Activated T-cell treated with anti-CD3 and anti-CD28 coated beads, Interleukin-2, amount 50 U/mL, for 1 hour (primary cell): ENCODE measurements at regions not wholly inside any gene's neighbourhood (a gene's known extent, or its start where the extent isn't known, plus 50 kb on each side); places are given as distances from the start of the nearest gene placed in this dataset.
"Not testable (repeated sequence)": the region's sequence is repeated elsewhere in the genome, so short reads cannot be mapped to it uniquely, and the experiment has no call there.

Experiments
- DNase-seq: peaks from one replicate; pipeline ENCODE4 v3.0.0-alpha.2; 2020

- DNase-seq, result no peak
Measured at GRCh38 chr13:79966059-79966458, 374.9 kb downstream of the SPRY2 start.

- no peak for DNase-seq
Measured at GRCh38 chr13:79946556-79946955, 394.4 kb downstream of the SPRY2 start.

- no peak for DNase-seq
Measured at GRCh38 chr13:79943346-79944023, 397.4 kb downstream of the SPRY2 start.

- no peak for DNase-seq
Measured at GRCh38 chr13:79941752-79942151, 399.2 kb downstream of the SPRY2 start.

- DNase-seq, result no peak
Measured at GRCh38 chr13:79939689-79940088, 401.2 kb downstream of the SPRY2 start.

- DNase-seq, result no peak
Measured at GRCh38 chr13:79937771-79938216, 403.1 kb downstream of the SPRY2 start.

- no peak for DNase-seq
Measured at GRCh38 chr13:79937311-79937710, 403.6 kb downstream of the SPRY2 start.

GRCh38 chr13:79936368-79937136 is 404.4 kb downstream of the SPRY2 start:
- DNase-seq, result no peak

- DNase-seq, result no peak
Measured at GRCh38 chr13:79935121-79935520, 405.8 kb downstream of the SPRY2 start.

- no peak for DNase-seq
Measured at GRCh38 chr13:79933389-79933788, 407.5 kb downstream of the SPRY2 start.

- no peak for DNase-seq
Measured at GRCh38 chr13:79932556-79932955, 408.4 kb downstream of the SPRY2 start.

- not testable (repeated sequence) for DNase-seq
Measured at GRCh38 chr13:79923973-79924556, 416.9 kb downstream of the SPRY2 start.

GRCh38 chr13:79919091-79919490 is 421.8 kb downstream of the SPRY2 start:
- no peak for DNase-seq

GRCh38 chr13:79918620-79919019 is 422.3 kb downstream of the SPRY2 start:
- no peak for DNase-seq

GRCh38 chr13:79917628-79918027 is 423.3 kb downstream of the SPRY2 start:
- no peak for DNase-seq

GRCh38 chr13:79915114-79915811 is 425.7 kb downstream of the SPRY2 start:
- DNase-seq, result no peak

GRCh38 chr13:79913141-79913827 is 427.6 kb downstream of the SPRY2 start:
- DNase-seq, result no peak

GRCh38 chr13:79912403-79912802 is 428.5 kb downstream of the SPRY2 start:
- no peak for DNase-seq

GRCh38 chr13:79910875-79911540 is 429.9 kb downstream of the SPRY2 start:
- no peak for DNase-seq

GRCh38 chr13:79909644-79910043 is 428.7 kb downstream of the NDFIP2 start:
- DNase-seq, result no peak

- no peak for DNase-seq
Measured at GRCh38 chr13:79908381-79908780, 427.4 kb downstream of the NDFIP2 start.

GRCh38 chr13:79907527-79907926 is 426.6 kb downstream of the NDFIP2 start:
- DNase-seq, result no peak
